Keratinocyte (primary cell): ENCODE measurements at regions not wholly inside any gene's neighbourhood (a gene's known extent, or its start where the extent isn't known, plus 50 kb on each side); places are given as distances from the start of the nearest gene placed in this dataset.

Source experiments
- EZH2 ChIP-seq: IDR thresholded peaks from one replicate; pipeline ENCODE4 v1.6.1; 2012; ENCODE audit warnings: inconsistent platforms, mild to moderate bottlenecking, low read length, moderate library complexity
- TF ChIP-seq, protein P1 (sequence below), 3 experiments: IDR thresholded peaks in 1 of 3; conservative IDR thresholded peaks in 1 of 3; optimal IDR thresholded peaks in 1 of 3; 2 replicates in 2 of 3; 3 replicates in 1 of 3; pipeline versions ENCODE3 to v1.5.1; 2011; ENCODE audit warnings: low read length in 3 of 3, mild to moderate bottlenecking in 3 of 3, moderate library complexity in 2 of 3, control low read depth in 1 of 3, inconsistent platforms in 1 of 3; ENCODE audit not compliant: insufficient read depth in 2 of 3; ENCODE audit errors: extremely low read depth in 1 of 3

DNA sequence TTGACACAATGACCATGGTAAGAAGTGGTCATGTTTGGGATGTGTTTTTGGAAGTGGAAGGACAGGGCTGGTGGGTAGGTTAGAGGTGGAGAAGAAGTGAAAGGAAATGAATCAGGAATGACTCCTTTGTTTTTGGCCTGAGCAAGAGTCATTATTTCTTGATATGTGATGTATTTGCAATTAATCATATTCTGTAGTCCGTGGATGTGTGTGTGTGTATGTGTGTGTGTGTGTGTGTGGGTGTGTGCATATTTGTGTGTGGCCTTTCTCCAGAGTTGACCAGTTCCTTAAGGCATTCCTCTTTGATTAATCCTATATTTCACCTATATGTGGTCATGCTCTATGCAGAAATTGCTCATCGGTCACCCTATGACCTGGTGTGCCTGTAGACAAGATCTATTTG is 130.7 kb downstream of the UTRN start:
- TF ChIP-seq, protein P1, sequence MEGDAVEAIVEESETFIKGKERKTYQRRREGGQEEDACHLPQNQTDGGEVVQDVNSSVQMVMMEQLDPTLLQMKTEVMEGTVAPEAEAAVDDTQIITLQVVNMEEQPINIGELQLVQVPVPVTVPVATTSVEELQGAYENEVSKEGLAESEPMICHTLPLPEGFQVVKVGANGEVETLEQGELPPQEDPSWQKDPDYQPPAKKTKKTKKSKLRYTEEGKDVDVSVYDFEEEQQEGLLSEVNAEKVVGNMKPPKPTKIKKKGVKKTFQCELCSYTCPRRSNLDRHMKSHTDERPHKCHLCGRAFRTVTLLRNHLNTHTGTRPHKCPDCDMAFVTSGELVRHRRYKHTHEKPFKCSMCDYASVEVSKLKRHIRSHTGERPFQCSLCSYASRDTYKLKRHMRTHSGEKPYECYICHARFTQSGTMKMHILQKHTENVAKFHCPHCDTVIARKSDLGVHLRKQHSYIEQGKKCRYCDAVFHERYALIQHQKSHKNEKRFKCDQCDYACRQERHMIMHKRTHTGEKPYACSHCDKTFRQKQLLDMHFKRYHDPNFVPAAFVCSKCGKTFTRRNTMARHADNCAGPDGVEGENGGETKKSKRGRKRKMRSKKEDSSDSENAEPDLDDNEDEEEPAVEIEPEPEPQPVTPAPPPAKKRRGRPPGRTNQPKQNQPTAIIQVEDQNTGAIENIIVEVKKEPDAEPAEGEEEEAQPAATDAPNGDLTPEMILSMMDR (optimal IDR thresholded peaks at IDR 0.05 in 1 of 3, IDR thresholded peaks at IDR 0.05 in 1 of 3, conservative IDR thresholded peaks at IDR 0.05 in 1 of 3; ENCODE audit: extremely low read depth in 1 of 3, insufficient read depth in 2 of 3, low read length in 3 of 3), result no peak
- no peak for TF ChIP-seq EZH2
